Left lung (tissue), 4 donors: ENCODE measurements at regions not wholly inside any gene's neighbourhood (a gene's known extent, or its start where the extent isn't known, plus 50 kb on each side); places are given as distances from the start of the nearest gene placed in this dataset.

Source experiments
- ATAC-seq: fragments of 200-7000 bp; cut with Tn5 transposase; one replicate; pipeline ENCODE4 v1.9.1; 2020; ENCODE audit warnings: moderate library complexity
- DNase-seq, 4 donors: peaks; one replicate each; pipeline ENCODE4 v3.0.0-alpha.2; 2013 to 2020
- H3K27ac ChIP-seq, 2 donors: fragments of 200-600 bp; sonication (generic) in 1 of 2; one replicate each; pipeline versions ENCODE4 v1.5.0 to v1.8.0; 2020 to 2021
- H3K27me3 ChIP-seq, 2 donors: fragments of 200-600 bp; sonication (generic) in 1 of 2; one replicate each; pipeline versions ENCODE4 v1.5.0 to v1.8.0; 2020 to 2021
- H3K36me3 ChIP-seq, 2 donors: fragments of 200-600 bp; sonication (generic) in 1 of 2; one replicate each; pipeline versions ENCODE4 v1.5.0 to v1.8.0; 2020 to 2021
- H3K4me1 ChIP-seq, 2 donors: fragments of 200-600 bp; one replicate each; pipeline ENCODE4 v1.8.0; 2021
- H3K4me3 ChIP-seq, 2 donors: fragments of 200-600 bp; sonication (generic) in 1 of 2; one replicate each; pipeline versions ENCODE4 v1.5.0 to v1.8.0; 2020 to 2021; ENCODE audit warnings: mild to moderate bottlenecking in 1 of 2
- H3K9me3 ChIP-seq, 2 donors: fragments of 200-600 bp; sonication (generic) in 1 of 2; one replicate each; pipeline versions ENCODE4 v1.5.0 to v1.8.0; 2020 to 2021
- intact Hi-C, 2 donors: fragments of 100-400 bp; cut with DNase I; formaldehyde crosslinking; loops; one replicate each; pipeline versions ENCODE4 v1.11.2 to v1.14.2; 2022
- TF ChIP-seq, protein P1 (sequence below), 2 donors: fragments of 200-600 bp; sonication (generic) in 1 of 2; IDR thresholded peaks; one replicate each; pipeline versions ENCODE4 v1.5.0 to v1.8.0; 2021; ENCODE audit warnings: antibody characterized with exemption in 2 of 2
- donor health status: DM: no; HTN: yes; CAD: no.
- donor health status: DM: no; HTN: no; CAD: no.

DNA sequence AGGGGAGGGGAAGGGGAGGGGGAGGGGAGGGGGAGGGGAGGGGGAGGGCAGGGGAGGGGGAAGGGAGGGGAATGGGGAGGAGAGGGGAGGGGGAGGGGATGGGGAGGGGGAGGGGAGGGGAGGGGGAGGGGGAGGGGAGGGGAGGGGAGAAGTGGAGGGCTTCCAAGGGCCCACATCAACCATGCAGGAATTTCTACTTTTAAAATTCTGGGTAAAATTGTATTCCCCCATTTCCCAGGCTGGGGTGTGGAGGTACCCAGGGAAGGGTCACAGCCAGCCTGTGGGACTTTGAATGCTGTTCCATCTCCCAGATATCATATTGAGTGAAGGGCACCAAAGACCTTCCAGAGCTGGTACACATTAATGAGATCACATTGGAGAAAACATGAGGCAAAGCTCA is 126.9 kb upstream of the ETS2 start:
- Histone ChIP-seq H3K27ac (no peak overlapping the region), H3K9me3 (no peaks in the 10 kb centered on the region), H3K27me3 (peaks cover 0 to 64% of the 10 kb centered on the region in 2 donors), H3K4me3 (no peak overlapping the region), H3K4me1 (peaks cover 4 to 17% of the 10 kb centered on the region in 2 donors), H3K36me3 (no peaks in the 10 kb centered on the region)
- TF ChIP-seq, protein P1, sequence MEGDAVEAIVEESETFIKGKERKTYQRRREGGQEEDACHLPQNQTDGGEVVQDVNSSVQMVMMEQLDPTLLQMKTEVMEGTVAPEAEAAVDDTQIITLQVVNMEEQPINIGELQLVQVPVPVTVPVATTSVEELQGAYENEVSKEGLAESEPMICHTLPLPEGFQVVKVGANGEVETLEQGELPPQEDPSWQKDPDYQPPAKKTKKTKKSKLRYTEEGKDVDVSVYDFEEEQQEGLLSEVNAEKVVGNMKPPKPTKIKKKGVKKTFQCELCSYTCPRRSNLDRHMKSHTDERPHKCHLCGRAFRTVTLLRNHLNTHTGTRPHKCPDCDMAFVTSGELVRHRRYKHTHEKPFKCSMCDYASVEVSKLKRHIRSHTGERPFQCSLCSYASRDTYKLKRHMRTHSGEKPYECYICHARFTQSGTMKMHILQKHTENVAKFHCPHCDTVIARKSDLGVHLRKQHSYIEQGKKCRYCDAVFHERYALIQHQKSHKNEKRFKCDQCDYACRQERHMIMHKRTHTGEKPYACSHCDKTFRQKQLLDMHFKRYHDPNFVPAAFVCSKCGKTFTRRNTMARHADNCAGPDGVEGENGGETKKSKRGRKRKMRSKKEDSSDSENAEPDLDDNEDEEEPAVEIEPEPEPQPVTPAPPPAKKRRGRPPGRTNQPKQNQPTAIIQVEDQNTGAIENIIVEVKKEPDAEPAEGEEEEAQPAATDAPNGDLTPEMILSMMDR (IDR thresholded peaks at IDR 0.05), result no peak
- DNase-seq (no peak), ATAC-seq (no peak)
- intact Hi-C loops, result no loop called here

DNA sequence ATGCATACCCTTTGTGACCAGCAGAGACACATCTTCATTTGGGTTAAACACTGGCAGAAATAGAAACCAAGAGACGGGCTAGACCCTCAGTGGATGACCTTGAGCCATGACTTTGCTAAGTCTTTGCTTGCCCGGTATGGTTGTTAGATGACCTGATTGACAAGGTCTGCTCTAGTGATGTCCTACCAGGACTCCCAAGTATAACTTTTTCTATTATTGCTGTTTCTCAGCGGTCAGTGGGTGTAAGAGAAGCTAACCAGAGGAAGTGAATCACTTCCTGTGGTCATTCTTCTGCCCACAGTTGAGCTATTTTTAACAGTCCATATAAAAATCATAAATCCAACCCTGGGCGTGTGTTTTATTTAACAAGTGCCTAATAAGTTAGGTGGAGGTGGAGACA is 126.2 kb upstream of the ETS2 start:
- peak; percentile 55 for ATAC-seq

DNA sequence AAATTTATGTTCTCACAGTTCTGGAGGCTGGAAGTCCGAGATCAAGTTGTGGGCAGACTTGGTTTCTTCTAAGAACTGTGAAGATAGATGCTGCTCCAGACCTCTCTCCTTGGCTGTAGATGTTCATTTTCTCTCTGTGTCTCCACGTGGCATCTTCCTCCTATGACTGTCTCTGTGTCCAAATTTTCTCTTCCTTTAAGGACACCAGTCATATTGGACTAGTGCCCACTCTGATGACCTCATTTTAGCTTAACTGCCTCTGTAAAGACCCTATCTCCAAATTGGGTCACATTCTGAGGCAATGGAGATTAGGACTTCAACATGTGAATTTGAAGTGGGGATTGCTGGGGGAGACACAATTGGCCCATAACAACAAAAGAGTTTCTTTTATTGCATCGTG is 125.3 kb upstream of the ETS2 start:
- Histone ChIP-seq H3K4me1 (peaks cover 4 to 17% of the 10 kb centered on the region in 2 donors), H3K27ac (no peak overlapping the region), H3K27me3 (peaks cover 0 to 65% of the 10 kb centered on the region in 2 donors), H3K4me3 (no peak overlapping the region), H3K36me3 (no peaks in the 10 kb centered on the region), H3K9me3 (no peaks in the 10 kb centered on the region)
- ATAC-seq (no peak), DNase-seq (no peak)
- TF ChIP-seq, protein P1 (IDR thresholded peaks at IDR 0.05), result no peak
- intact Hi-C loops, result no loop called here

More for the DNA sequence above, 126.2 kb upstream of the ETS2 start:
- Histone ChIP-seq H3K27me3 (peaks cover 0 to 70% of the 10 kb centered on the region in 2 donors), H3K36me3 (no peaks in the 10 kb centered on the region), H3K9me3 (no peaks in the 10 kb centered on the region), H3K27ac (no peak overlapping the region), H3K4me1 (peaks cover 4 to 17% of the 10 kb centered on the region in 2 donors), H3K4me3 (no peak overlapping the region)
- no peak for DNase-seq
- intact Hi-C loops, result no loop called here
- TF ChIP-seq, protein P1 (IDR thresholded peaks at IDR 0.05), result no peak

DNA sequence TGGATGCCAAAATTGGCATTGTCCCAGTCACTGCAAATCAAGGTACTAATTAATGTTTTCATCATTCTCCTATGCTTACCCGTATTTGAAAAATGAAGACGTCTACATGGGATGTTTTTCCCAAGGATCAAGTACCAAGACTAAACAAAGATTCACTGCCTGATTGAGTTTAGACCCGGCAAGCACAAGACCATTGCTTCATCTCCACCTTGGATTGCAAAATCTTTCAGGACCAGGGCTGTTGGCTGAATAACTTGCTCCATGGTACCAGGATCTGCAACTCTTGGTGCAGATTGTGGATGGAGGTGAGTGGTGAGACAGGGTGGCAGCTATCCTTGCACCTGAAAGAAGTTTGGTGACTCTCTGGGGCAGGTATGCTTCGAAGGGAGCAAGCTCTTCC is 122.5 kb upstream of the ETS2 start:
- no peak overlapping the region for H3K27ac ChIP-seq
- H3K4me3 ChIP-seq, result no peak overlapping the region
- peaks cover 4 to 17% of the 10 kb centered on the region in 2 donors for H3K4me1 ChIP-seq
- ATAC-seq, result no peak
- DNase-seq, result no peak
- TF ChIP-seq, protein P1 (IDR thresholded peaks at IDR 0.05), result no peak
- intact Hi-C loops, result no loop called here
- H3K9me3 ChIP-seq, result no peaks in the 10 kb centered on the region
- H3K36me3 ChIP-seq, result no peaks in the 10 kb centered on the region
- H3K27me3 ChIP-seq, result peaks cover 0 to 38% of the 10 kb centered on the region in 2 donors

DNA sequence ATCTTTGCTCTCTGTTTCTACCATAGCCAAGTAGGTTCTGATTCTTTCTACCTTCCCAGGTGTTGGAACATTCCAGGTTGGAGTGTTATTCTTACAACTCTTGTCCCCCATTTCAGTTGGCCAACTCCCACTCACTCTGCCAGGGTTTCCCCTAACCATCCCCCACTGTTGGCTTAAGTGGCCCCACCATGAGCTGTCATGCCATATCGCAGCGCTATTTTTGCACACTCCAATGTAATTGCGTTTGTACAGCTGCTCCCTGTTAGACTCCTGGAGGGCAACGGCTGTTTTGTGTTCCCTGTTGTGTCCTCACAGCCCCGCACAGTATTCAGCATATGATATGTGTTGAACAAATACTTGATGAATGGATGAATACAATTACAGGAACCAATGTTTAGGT is 117.7 kb upstream of the ETS2 start:
- TF ChIP-seq, protein P1 (IDR thresholded peaks at IDR 0.05), result no peak
- no peaks in the 10 kb centered on the region for H3K36me3 ChIP-seq
- no peaks in the 10 kb centered on the region for H3K4me1 ChIP-seq
- ATAC-seq (no peak), DNase-seq (no peak)
- intact Hi-C loops, result no loop called here
- H3K9me3 ChIP-seq, result no peaks in the 10 kb centered on the region
- no peak overlapping the region for H3K4me3 ChIP-seq
- no peak overlapping the region for H3K27ac ChIP-seq
- H3K27me3 ChIP-seq, result peaks cover 0 to 14% of the 10 kb centered on the region in 2 donors
